GM12872 (cell line): ENCODE measurements at regions not wholly inside any gene's neighbourhood (a gene's known extent, or its start where the extent isn't known, plus 50 kb on each side); places are given as distances from the start of the nearest gene placed in this dataset.

Experiments
- TF ChIP-seq, protein P1 (sequence below): IDR thresholded peaks from 3 replicates; pipeline ENCODE4 v1.5.1; 2011; ENCODE audit warnings: low read depth, mild to moderate bottlenecking, low read length, moderate library complexity; ENCODE audit not compliant: insufficient read depth

DNA sequence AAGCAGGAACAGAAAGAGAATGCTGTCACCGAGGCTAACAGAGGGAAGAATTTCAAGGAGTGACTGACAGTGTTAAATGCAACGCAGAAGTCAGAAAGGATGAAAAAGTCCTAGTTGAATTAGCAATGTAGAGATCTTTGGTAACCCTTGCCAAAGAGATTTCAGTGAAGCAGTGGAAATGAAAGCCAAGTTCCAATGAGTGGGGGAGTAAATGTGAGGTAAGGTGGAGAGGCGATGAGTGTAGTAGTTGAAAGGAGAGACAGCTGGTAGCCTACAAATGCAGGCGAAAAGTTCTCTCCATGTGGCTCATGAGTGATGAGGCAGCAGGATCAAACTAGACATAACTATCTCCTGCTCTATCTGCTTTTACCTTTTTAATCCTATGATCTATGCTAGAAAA, 74.6 kb upstream of the IPO9 start:
- TF ChIP-seq, protein P1, sequence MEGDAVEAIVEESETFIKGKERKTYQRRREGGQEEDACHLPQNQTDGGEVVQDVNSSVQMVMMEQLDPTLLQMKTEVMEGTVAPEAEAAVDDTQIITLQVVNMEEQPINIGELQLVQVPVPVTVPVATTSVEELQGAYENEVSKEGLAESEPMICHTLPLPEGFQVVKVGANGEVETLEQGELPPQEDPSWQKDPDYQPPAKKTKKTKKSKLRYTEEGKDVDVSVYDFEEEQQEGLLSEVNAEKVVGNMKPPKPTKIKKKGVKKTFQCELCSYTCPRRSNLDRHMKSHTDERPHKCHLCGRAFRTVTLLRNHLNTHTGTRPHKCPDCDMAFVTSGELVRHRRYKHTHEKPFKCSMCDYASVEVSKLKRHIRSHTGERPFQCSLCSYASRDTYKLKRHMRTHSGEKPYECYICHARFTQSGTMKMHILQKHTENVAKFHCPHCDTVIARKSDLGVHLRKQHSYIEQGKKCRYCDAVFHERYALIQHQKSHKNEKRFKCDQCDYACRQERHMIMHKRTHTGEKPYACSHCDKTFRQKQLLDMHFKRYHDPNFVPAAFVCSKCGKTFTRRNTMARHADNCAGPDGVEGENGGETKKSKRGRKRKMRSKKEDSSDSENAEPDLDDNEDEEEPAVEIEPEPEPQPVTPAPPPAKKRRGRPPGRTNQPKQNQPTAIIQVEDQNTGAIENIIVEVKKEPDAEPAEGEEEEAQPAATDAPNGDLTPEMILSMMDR: no peak

DNA sequence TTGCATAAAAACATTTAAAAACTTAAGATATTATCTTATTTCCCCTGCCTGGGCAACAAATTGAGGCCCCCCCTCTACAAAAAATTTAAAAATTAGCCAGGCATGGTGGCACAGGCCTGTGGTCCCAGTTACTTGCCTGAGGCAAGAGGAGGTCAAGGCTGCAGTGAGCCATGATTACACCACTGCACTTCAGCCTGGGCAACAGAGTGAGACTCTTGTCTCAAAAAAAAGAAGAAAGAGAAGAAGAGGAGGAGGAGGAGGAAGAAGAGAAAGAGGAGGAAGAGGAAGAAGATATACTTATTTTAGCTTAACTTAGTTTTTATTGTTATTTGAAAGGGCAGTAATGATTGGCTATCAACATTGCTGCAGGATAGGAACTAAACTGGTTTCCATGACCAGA, 73.8 kb upstream of the IPO9 start:
- TF ChIP-seq, protein P1: no peak

DNA sequence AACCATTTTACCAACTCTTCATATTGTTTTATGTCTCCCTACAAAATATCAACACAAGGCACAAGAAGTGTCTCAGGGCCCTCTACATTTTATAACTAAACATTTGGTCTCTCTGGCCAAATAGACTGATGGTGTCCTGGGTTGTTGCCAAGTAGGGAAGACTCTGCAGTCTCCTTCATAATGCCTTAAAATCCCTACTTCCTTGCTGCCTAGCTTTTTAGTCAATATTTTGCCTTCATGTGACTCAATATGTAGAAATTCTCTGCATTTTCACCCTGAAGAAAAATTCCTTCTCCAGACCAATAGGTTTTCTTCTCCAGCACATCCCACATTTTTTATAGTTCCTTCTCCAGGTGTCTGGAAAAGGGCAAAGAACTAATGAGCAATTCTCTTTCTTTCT, 72.6 kb upstream of the IPO9 start:
- TF ChIP-seq, protein P1: no peak

DNA sequence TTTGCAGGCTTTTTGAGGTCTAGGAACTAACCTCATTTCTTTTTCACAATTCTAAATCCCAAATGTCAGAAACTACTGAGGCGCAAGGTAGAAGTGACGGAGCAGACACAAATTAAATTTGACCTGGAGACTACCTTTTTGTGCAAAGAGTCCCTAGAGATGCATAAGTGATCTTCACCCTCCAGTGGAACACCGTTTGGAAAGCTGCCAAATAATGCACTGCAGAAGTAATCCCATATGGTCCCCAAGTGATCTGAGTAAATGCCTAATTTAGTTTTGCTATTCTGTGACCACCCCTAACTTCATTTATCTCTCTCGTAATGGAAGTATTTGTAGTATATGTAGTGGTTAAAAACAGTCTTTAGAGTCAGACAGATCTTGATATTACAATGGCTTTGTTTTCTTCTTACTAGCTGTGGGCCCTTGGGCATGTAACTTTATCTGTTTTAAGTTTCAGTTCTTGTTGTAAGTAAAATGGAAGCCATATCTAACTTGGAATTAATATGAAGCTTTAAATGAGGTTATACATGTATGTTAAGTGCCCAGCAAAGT, 70.4 kb upstream of the IPO9 start:
- TF ChIP-seq, protein P1: no peak

DNA sequence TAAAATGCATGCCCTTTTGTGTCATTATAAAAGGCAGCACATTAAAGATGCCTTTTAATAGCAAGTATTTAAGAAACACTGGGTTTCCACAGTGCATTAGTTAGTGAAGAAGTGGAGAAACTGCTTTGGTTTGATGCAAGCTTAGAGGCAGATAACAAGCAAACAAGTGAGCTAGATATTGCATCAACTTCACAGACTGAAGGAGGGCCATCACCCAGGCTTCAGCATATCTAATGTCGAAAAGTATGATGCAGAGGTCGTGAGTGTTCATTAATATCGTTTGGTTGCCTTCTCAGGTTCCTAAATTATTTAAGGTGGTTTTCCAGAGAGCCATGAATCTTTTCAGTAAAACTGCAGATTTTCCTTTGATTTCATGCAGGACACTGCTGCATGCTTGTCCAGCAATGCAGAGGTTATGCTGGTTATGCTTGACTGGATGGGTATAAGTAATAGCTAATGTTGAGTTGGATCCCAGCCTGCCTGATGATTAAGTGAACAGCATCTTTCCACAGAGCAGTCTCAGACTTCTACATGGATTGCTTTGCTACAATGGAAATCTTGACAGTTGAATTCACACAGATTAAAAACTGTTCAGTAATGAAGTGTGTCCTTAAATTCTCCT, 69.7 kb upstream of the IPO9 start:
- TF ChIP-seq, protein P1: no peak

DNA sequence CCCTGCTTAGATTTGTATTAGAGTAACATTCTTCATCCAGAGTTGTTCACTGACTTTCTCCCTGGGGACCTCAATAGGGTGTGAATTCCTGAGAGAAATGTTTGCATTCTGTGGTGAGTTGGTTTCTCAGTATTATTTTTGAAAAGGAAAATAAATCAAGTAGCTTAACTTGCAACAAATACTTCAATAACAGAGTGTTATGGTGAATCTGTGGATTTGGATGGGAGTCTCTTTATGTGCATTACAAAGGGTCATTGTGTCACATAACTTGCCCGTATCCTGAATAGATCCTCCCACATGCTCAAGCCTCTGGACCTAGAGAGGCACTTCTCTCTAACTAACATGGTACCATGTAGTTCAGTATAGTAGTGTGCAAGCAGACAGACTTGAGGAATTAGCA, 68.4 kb upstream of the IPO9 start:
- TF ChIP-seq, protein P1: no peak

DNA sequence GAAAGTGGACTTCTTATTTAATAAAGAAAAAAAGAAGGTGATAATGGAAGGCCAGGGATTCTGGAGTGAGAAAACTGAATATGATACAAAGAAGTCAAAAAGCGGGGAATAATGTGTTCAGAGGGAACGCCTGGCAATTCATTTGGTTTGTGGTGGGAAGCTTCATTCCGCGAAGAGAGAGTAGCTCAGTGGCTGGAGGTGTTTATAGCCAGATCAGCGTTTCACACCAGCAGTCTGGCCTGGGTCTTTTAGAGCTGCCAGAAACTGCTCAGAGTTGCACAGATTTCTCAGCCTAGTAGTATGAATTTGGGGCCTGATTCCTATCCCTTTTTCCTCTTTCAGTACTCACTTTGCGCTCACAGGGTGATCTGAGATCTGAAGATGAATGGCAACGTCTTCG, 67.8 kb upstream of the IPO9 start:
- TF ChIP-seq, protein P1: no peak
